ENCODE measurements at regions not wholly inside any gene's neighbourhood (a gene's known extent, or its start where the extent isn't known, plus 50 kb on each side); places are given as distances from the start of the nearest gene placed in this dataset.

GRCh38 chr11:28616160-28616965 is 508.2 kb downstream of the METTL15 start:
- no peak for TF ChIP-seq CTCF (conservative IDR thresholded peaks at IDR 0.05; ENCODE audit: low read depth, low read length)
- no peak for DNase-seq (ENCODE audit: low read depth)
- H3K4me3 ChIP-seq (ENCODE audit: low read depth, low read length) = no peak overlapping the region

GRCh38 chr11:28615542-28615941 is 507.4 kb downstream of the METTL15 start:
- no peak overlapping the region for H3K4me3 ChIP-seq (ENCODE audit: low read depth, low read length)
- no peak for TF ChIP-seq CTCF (conservative IDR thresholded peaks at IDR 0.05; ENCODE audit: low read depth, low read length)
- no peak for DNase-seq (ENCODE audit: low read depth)

GRCh38 chr11:28606930-28607329 is 498.7 kb downstream of the METTL15 start:
- DNase-seq (ENCODE audit: low read depth) = peak; percentile 65
- H3K4me3 ChIP-seq (ENCODE audit: low read depth, low read length) = no peak overlapping the region
- TF ChIP-seq CTCF (conservative IDR thresholded peaks at IDR 0.05; ENCODE audit: low read depth, low read length) = no peak

GRCh38 chr11:28599656-28600055 is 491.5 kb downstream of the METTL15 start:
- DNase-seq (ENCODE audit: low read depth) = no peak
- no peak overlapping the region for H3K4me3 ChIP-seq (ENCODE audit: low read depth, low read length)
- no peak for TF ChIP-seq CTCF (conservative IDR thresholded peaks at IDR 0.05; ENCODE audit: low read depth, low read length)

GRCh38 chr11:28598531-28598930 is 490.3 kb downstream of the METTL15 start:
- TF ChIP-seq CTCF (conservative IDR thresholded peaks at IDR 0.05; ENCODE audit: low read depth, low read length) = no peak
- no peak for DNase-seq (ENCODE audit: low read depth)
- no peak overlapping the region for H3K4me3 ChIP-seq (ENCODE audit: low read depth, low read length)

- no peak for TF ChIP-seq CTCF (conservative IDR thresholded peaks at IDR 0.05; ENCODE audit: low read depth, low read length)
- DNase-seq (ENCODE audit: low read depth) = peak; percentile 25
Observed at GRCh38 chr11:28596816-28597215, 488.6 kb downstream of the METTL15 start.

GRCh38 chr11:28592141-28592540 is 484.0 kb downstream of the METTL15 start:
- H3K4me3 ChIP-seq (ENCODE audit: low read depth, low read length) = no peak overlapping the region
- DNase-seq (ENCODE audit: low read depth) = no peak
- no peak for TF ChIP-seq CTCF (conservative IDR thresholded peaks at IDR 0.05; ENCODE audit: low read depth, low read length)

More at GRCh38 chr11:28596816-28597215, 488.6 kb downstream of the METTL15 start:
- H3K4me3 ChIP-seq (ENCODE audit: low read depth, low read length) = no peak overlapping the region

All from choroid plexus epithelial cell (primary cell).